Ovary (tissue), 7 donors: ENCODE measurements at regions not wholly inside any gene's neighbourhood (a gene's known extent, or its start where the extent isn't known, plus 50 kb on each side); places are given as distances from the start of the nearest gene placed in this dataset.

Experiments used
- DNase-seq, 5 donors: peaks; one replicate each; pipeline ENCODE4 v3.0.0-alpha.2; 2019 to 2020
- H3K27ac ChIP-seq, 2 donors: fragments of 200-600 bp; one replicate each; pipeline versions ENCODE4 v1.5.1 to v1.8.0; 2019 to 2022
- H3K27me3 ChIP-seq: fragments of 200-600 bp; one replicate; pipeline ENCODE4 v1.8.0; 2022
- H3K36me3 ChIP-seq: fragments of 200-600 bp; sonication (generic); one replicate; pipeline ENCODE4 v1.5.1; 2019
- H3K4me1 ChIP-seq: one replicate; pipeline ENCODE4 v1.8.1; 2013; ENCODE audit warnings: mild to moderate bottlenecking, moderate library complexity; ENCODE audit not compliant: insufficient read depth
- H3K4me3 ChIP-seq: fragments of 200-600 bp; sonication (generic); one replicate; pipeline ENCODE4 v1.5.1; 2017
- H3K9me3 ChIP-seq, 2 donors: fragments of 200-600 bp in 1 of 2; sonication (generic) in 1 of 2; one replicate each; pipeline versions ENCODE4 v1.5.1 to v1.8.1; 2013 to 2019; ENCODE audit warnings: mild to moderate bottlenecking in 1 of 2, moderate library complexity in 1 of 2
- CTCF ChIP-seq, 3 donors: fragments of 450-650 bp in 2 of 3; fragments of 200-600 bp in 1 of 3; IDR thresholded peaks; one replicate each; pipeline versions ENCODE4 v1.5.1 to v1.8.0; 2016 to 2022; ENCODE audit warnings: antibody characterized with exemption in 3 of 3, mild to moderate bottlenecking in 1 of 3
- EP300 ChIP-seq: sonication (generic); formaldehyde crosslinking; IDR thresholded peaks from one replicate; pipeline ENCODE4 v1.6.1; 2017; ENCODE audit warnings: antibody characterized with exemption
- POLR2A ChIP-seq: fragments of 450-650 bp; IDR thresholded peaks from one replicate; pipeline ENCODE4 v1.6.1; 2017; ENCODE audit warnings: antibody characterized with exemption, mild to moderate bottlenecking, moderate library complexity
- WGBS, 3 donors: extraction: QIAGEN DNeasy Blood & Tissue Kit in 1 of 3; methylation state at CpG; one replicate each; pipeline versions ENCODE4 v1.1.5 to v1.1.7; 2013 to 2017; 5-methylcytosine and 5-hydroxymethylcytosine counted together
- intact Hi-C, 4 donors: fragments of 100-400 bp; cut with DNase I; formaldehyde crosslinking; loops; one replicate each; pipeline versions ENCODE4 v1.11.0 to v1.15.1; 2022 to 2023
- donor health status: DM: no; HTN: no; CAD: no; lungs with moderate emphysema.
- donor health status: DM: no; HTN: no; CAD: no.
- donor health status: Bipolar disorder and iron deficiency.
- donor health status: DM: no; HTN: no; CAD: no.
- donor health status: DM: yes; HTN: yes; CAD: no.

DNA sequence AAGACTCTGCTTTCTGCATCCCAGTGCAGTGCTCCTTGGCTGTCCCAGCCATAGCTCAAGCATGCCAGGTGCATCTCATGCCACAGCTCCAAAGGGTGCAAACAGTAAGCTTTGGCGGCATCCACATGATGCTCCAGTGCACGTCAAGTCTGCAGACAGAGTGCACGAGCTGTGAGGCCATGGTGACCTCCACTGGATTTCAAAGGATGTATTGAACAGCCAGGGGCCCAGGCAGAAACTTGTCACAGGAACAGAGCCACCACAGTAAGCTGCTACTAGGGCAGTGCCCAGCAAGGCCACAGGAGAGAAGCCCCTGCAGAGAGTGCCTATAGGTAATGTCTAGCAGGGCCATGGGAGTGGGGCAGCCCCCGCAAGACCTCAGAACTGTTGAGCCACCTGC is 206.8 kb upstream of the DDI1 start:
- TF ChIP-seq CTCF (IDR thresholded peaks at IDR 0.05) = no peak
- TF ChIP-seq POLR2A = no peak
- no peak for TF ChIP-seq EP300
- 96 to 100% (median 98%) methylated on average over 4 of the region's 4 CpGs for WGBS, 3 donors
- intact Hi-C loops = no loop called here
- no peak overlapping the region for H3K4me3 ChIP-seq
- no peak overlapping the region for H3K27ac ChIP-seq
- no peaks in the 10 kb centered on the region for H3K27me3 ChIP-seq
- H3K9me3 ChIP-seq = no peaks in the 10 kb centered on the region
- H3K4me1 ChIP-seq = no peaks in the 10 kb centered on the region
- DNase-seq = no peak
- H3K36me3 ChIP-seq = no peaks in the 10 kb centered on the region

DNA sequence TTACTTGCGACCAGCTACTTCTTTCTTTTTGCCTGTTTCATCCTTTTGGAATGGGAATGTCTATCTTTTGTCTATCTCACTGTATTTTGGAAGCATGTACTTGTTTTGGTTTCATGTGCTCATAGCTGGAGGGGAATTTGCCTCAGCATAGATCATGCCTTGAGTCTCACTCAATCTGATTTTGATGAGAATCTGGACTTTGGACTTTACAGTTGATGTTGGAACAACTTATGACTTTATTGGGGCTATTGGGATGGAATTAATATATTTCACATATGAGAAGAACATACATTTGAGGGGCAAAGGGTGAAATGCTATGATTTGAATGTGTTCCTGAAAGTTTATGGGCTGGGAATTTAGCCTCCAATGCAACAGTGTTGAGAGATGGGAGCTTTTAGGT is 206.2 kb upstream of the DDI1 start:
- TF ChIP-seq POLR2A = no peak
- TF ChIP-seq EP300 = no peak
- no peak for TF ChIP-seq CTCF (IDR thresholded peaks at IDR 0.05)
- no peaks in the 10 kb centered on the region for H3K27me3 ChIP-seq
- intact Hi-C loops = no loop called here
- H3K4me1 ChIP-seq = no peaks in the 10 kb centered on the region
- WGBS, 3 donors = 53 to 94% (median 93%) methylated on average over 1 of the region's 1 CpG
- H3K27ac ChIP-seq = no peak overlapping the region
- no peaks in the 10 kb centered on the region for H3K36me3 ChIP-seq
- DNase-seq = no peak
- H3K9me3 ChIP-seq = no peaks in the 10 kb centered on the region
- no peak overlapping the region for H3K4me3 ChIP-seq

- no peak overlapping the region for H3K27ac ChIP-seq
- no peaks in the 10 kb centered on the region for H3K9me3 ChIP-seq
- H3K4me1 ChIP-seq = no peaks in the 10 kb centered on the region
- WGBS, 3 donors = 83 to 94% (median 89%) methylated on average over 3 of the region's 3 CpGs
- DNase-seq = no peak
- H3K36me3 ChIP-seq = no peaks in the 10 kb centered on the region
- TF ChIP-seq EP300 (no peak), POLR2A (no peak), CTCF (IDR thresholded peaks at IDR 0.05) (no peak)
- no peaks in the 10 kb centered on the region for H3K27me3 ChIP-seq
- no peak overlapping the region for H3K4me3 ChIP-seq
- intact Hi-C loops = no loop called here
Observed at GRCh38 chr11:103832762-103833161, 203.7 kb upstream of the DDI1 start.

DNA sequence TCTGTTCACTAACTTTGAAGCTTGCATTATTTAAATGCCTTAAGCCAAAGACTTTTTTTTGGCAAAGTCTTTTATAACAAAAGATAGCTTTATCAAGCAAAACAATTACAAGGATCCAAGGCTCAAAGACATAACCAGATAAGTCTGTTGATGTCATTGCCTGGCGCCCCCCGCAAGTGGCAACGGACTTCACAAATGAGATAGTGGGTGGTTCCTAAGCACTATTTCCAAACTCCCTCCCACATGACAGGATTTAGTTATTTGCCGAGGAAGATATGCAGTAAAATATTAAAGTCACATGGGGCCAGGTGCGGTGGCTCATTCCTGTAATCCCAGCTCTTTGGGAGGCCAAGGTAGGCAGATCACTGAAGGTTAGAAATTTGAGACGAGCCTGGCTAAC is 194.2 kb upstream of the DDI1 start:
- TF ChIP-seq POLR2A = no peak
- TF ChIP-seq CTCF (IDR thresholded peaks at IDR 0.05) = no peak
- TF ChIP-seq EP300 = no peak
- intact Hi-C loops = no loop called here
- H3K27ac ChIP-seq = no peak overlapping the region
- no peak overlapping the region for H3K4me3 ChIP-seq
- H3K9me3 ChIP-seq = no peaks in the 10 kb centered on the region
- no peaks in the 10 kb centered on the region for H3K36me3 ChIP-seq
- peak in 3 of 5 donors; percentile 21 to 53 (median 41) for DNase-seq
- H3K4me1 ChIP-seq = peaks cover 4% of the 10 kb centered on the region
- WGBS, 3 donors = 9 to 25% (median 11%) methylated on average over 6 of the region's 6 CpGs
- H3K27me3 ChIP-seq = no peaks in the 10 kb centered on the region

DNA sequence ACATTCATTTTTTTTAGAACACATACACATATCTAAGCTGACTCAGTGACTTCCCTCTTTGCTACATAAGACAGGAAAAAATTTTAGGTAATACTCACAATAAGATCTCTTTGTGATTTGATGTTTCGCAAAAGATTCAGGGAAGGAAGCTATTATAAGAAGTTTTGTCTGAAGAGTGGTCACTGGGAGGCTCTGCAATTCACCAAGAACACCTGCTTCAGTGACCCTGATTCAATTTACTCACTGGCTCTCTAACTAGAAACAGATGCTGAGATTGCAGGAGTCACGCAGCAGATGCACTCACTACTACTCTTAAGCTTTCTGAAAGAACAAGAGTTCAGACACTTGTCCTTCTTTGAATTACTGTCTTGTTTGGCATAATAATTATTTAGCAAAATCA is 193.6 kb upstream of the DDI1 start:
- H3K4me3 ChIP-seq = no peak overlapping the region
- H3K9me3 ChIP-seq = no peaks in the 10 kb centered on the region
- no peak overlapping the region for H3K27ac ChIP-seq
- intact Hi-C loops = no loop called here
- H3K27me3 ChIP-seq = no peaks in the 10 kb centered on the region
- 15 to 24% (median 22%) methylated on average over 2 of the region's 2 CpGs for WGBS, 3 donors
- no peak for TF ChIP-seq POLR2A
- no peak for TF ChIP-seq CTCF (IDR thresholded peaks at IDR 0.05)
- TF ChIP-seq EP300 = no peak
- H3K4me1 ChIP-seq = peaks cover 4% of the 10 kb centered on the region
- no peak for DNase-seq
- H3K36me3 ChIP-seq = no peaks in the 10 kb centered on the region
